BLaER1 treated with 17β-estradiol and CSF1 and Interleukin-3, amounts not matched to agents 10 nM and 100 nM (cell line): ENCODE measurements at regions not wholly inside any gene's neighbourhood (a gene's known extent, or its start where the extent isn't known, plus 50 kb on each side); places are given as distances from the start of the nearest gene placed in this dataset.

Experiments used
- H3K27ac ChIP-seq, 11 experiments: shearing (Covaris generic); formaldehyde crosslinking; 2 replicates each; pipeline ENCODE4 v1.8.1; 2022
- H3K27me3 ChIP-seq, 11 experiments: shearing (Covaris generic); formaldehyde crosslinking; 2 replicates each; pipeline ENCODE4 v1.8.1; 2022
- H3K36me3 ChIP-seq, 11 experiments: shearing (Covaris generic); formaldehyde crosslinking; 2 replicates each; pipeline ENCODE4 v1.8.1; 2022
- H3K4me1 ChIP-seq, 10 experiments: shearing (Covaris generic); formaldehyde crosslinking; 2 replicates each; pipeline ENCODE4 v1.8.1; 2022
- H3K4me2 ChIP-seq, 11 experiments: shearing (Covaris generic); formaldehyde crosslinking; 2 replicates each; pipeline ENCODE4 v1.8.1; 2022
- H3K4me3 ChIP-seq, 10 experiments: shearing (Covaris generic); formaldehyde crosslinking; 2 replicates each; pipeline ENCODE4 v1.8.1; 2022
- H3K9ac ChIP-seq, 11 experiments: shearing (Covaris generic); formaldehyde crosslinking; 2 replicates each; pipeline ENCODE4 v1.8.1; 2022
- H3K9me3 ChIP-seq, 11 experiments: shearing (Covaris generic); formaldehyde crosslinking; replicated peaks in 1 of 11; 2 replicates each; pipeline ENCODE4 v1.8.1; 2022
- H4K20me1 ChIP-seq, 11 experiments: shearing (Covaris generic); formaldehyde crosslinking; 2 replicates each; pipeline ENCODE4 v1.8.1; 2022
- Cebpa-rat ChIP-seq, 11 experiments: shearing (Covaris generic); IDR thresholded peaks; 2 replicates each; pipeline ENCODE4 v1.8.1; 2022

- peaks cover 16 to 86% (median 54%) of the 10 kb centered on the region in 11 experiments; a peak in 20 of 22 replicates for H4K20me1 ChIP-seq
- H3K27me3 ChIP-seq = no peaks in the 10 kb centered on the region
- H3K9me3 ChIP-seq = no peaks in the 10 kb centered on the region
- TF ChIP-seq Cebpa-rat (IDR thresholded peaks at IDR 0.05) = no peak
- peak overlapping the region; percentile 2 to 99 (median 44); a peak in 16 of 20 replicates for H3K4me3 ChIP-seq
- H3K9ac ChIP-seq = peak overlapping the region; percentile 49 to 99 (median 83); a peak in 20 of 22 replicates
- H3K4me1 ChIP-seq = peaks cover 96 to 100% (median 100%) of the 10 kb centered on the region in 10 experiments
- H3K27ac ChIP-seq = peak overlapping the region; percentile 20 to 99 (median 92); a peak in 21 of 22 replicates
- H3K4me2 ChIP-seq = peak overlapping the region; percentile 98 to 100 (median 99)
- H3K36me3 ChIP-seq = peaks cover 0 to 68% (median 35%) of the 10 kb centered on the region in 11 experiments; a peak in 13 of 22 replicates
These were observed 318.4 kb downstream of the SEC14L1 start for GRCh38 chr17:77459018-77459755.

GRCh38 chr17:77460514-77461046 is 319.8 kb downstream of the SEC14L1 start:
- H3K4me2 ChIP-seq = peak overlapping the region; percentile 98 to 100 (median 99)
- H4K20me1 ChIP-seq = peaks cover 11 to 81% (median 44%) of the 10 kb centered on the region in 11 experiments; a peak in 19 of 22 replicates
- TF ChIP-seq Cebpa-rat (IDR thresholded peaks at IDR 0.05) = no peak
- H3K27ac ChIP-seq = peak overlapping the region; percentile 83 to 99 (median 92)
- no peaks in the 10 kb centered on the region for H3K27me3 ChIP-seq
- H3K9ac ChIP-seq = peak overlapping the region; percentile 77 to 99 (median 83)
- no peaks in the 10 kb centered on the region for H3K9me3 ChIP-seq
- H3K4me3 ChIP-seq = peak overlapping the region; percentile 46 to 72 (median 58)
- peaks cover 0 to 55% (median 28%) of the 10 kb centered on the region in 11 experiments; a peak in 13 of 22 replicates for H3K36me3 ChIP-seq
- peaks cover 97 to 100% (median 98%) of the 10 kb centered on the region in 10 experiments for H3K4me1 ChIP-seq

GRCh38 chr17:77461277-77462057 is 320.7 kb downstream of the SEC14L1 start:
- Histone ChIP-seq H3K4me3 (peak overlapping the region in 9 of 10 experiments; percentile 3 to 72 (median 57); a peak in 14 of 20 replicates), H4K20me1 (peaks cover 8 to 80% (median 39%) of the 10 kb centered on the region in 11 experiments; a peak in 20 of 22 replicates), H3K9me3 (no peaks in the 10 kb centered on the region), H3K4me2 (peak overlapping the region; percentile 98 to 100 (median 99)), H3K36me3 (peaks cover 0 to 53% (median 24%) of the 10 kb centered on the region in 11 experiments; a peak in 13 of 22 replicates), H3K27ac (peak overlapping the region; percentile 83 to 99 (median 92)), H3K4me1 (peaks cover 96 to 100% (median 97%) of the 10 kb centered on the region in 10 experiments), H3K27me3 (no peaks in the 10 kb centered on the region), H3K9ac (peak overlapping the region; percentile 77 to 99 (median 83))
- no peak for TF ChIP-seq Cebpa-rat (IDR thresholded peaks at IDR 0.05)

GRCh38 chr17:77462090-77462489 is 321.3 kb downstream of the SEC14L1 start:
- peaks cover 0 to 53% (median 24%) of the 10 kb centered on the region in 11 experiments; a peak in 16 of 22 replicates for H3K36me3 ChIP-seq
- H3K9me3 ChIP-seq = no peaks in the 10 kb centered on the region
- no peak for TF ChIP-seq Cebpa-rat (IDR thresholded peaks at IDR 0.05)
- peak overlapping the region; percentile 83 to 99 (median 92) for H3K27ac ChIP-seq
- H3K27me3 ChIP-seq = no peaks in the 10 kb centered on the region
- H3K4me1 ChIP-seq = peaks cover 96 to 100% (median 97%) of the 10 kb centered on the region in 10 experiments
- H4K20me1 ChIP-seq = peaks cover 2 to 80% (median 33%) of the 10 kb centered on the region in 11 experiments; a peak in 20 of 22 replicates
- peak overlapping the region; percentile 77 to 99 (median 83) for H3K9ac ChIP-seq
- peak overlapping the region; percentile 98 to 100 (median 99) for H3K4me2 ChIP-seq
- H3K4me3 ChIP-seq = peak overlapping the region in 7 of 10 experiments; percentile 46 to 63 (median 57); a peak in 11 of 20 replicates

- peak overlapping the region in 8 of 10 experiments; percentile 10 to 63 (median 32); a peak in 8 of 20 replicates for H3K4me3 ChIP-seq
These were observed 322.1 kb downstream of the SEC14L1 start for GRCh38 chr17:77462553-77463497.

GRCh38 chr17:77464988-77465357 is 324.2 kb downstream of the SEC14L1 start:
- peak overlapping the region; percentile 28 to 99 (median 88); a peak in 21 of 22 replicates for H3K27ac ChIP-seq
- H3K9ac ChIP-seq = peak overlapping the region; percentile 44 to 86 (median 78); a peak in 20 of 22 replicates
- peak overlapping the region; percentile 15 to 61 (median 45); a peak in 13 of 20 replicates for H3K4me3 ChIP-seq
- H3K4me2 ChIP-seq = peak overlapping the region; percentile 98 to 100 (median 99)
- TF ChIP-seq Cebpa-rat (IDR thresholded peaks at IDR 0.05) = no peak
- H3K9me3 ChIP-seq = no peaks in the 10 kb centered on the region
- peaks cover 96 to 99% (median 97%) of the 10 kb centered on the region in 10 experiments for H3K4me1 ChIP-seq
- H3K36me3 ChIP-seq = peaks cover 10 to 60% (median 35%) of the 10 kb centered on the region in 11 experiments; a peak in 21 of 22 replicates
- H3K27me3 ChIP-seq = no peaks in the 10 kb centered on the region
- H4K20me1 ChIP-seq = peaks cover 14 to 83% (median 40%) of the 10 kb centered on the region in 11 experiments; a peak in 20 of 22 replicates

More at GRCh38 chr17:77462553-77463497, 322.1 kb downstream of the SEC14L1 start:
- Histone ChIP-seq H3K4me2 (peak overlapping the region; percentile 98 to 100 (median 99)), H3K9me3 (no peaks in the 10 kb centered on the region), H3K27me3 (no peaks in the 10 kb centered on the region), H3K27ac (peak overlapping the region; percentile 83 to 99 (median 92)), H3K4me1 (peaks cover 96 to 100% (median 97%) of the 10 kb centered on the region in 10 experiments), H3K36me3 (peaks cover 0 to 53% (median 26%) of the 10 kb centered on the region in 11 experiments; a peak in 16 of 22 replicates), H3K9ac (peak overlapping the region; percentile 77 to 99 (median 83)), H4K20me1 (peaks cover 0 to 80% (median 25%) of the 10 kb centered on the region in 11 experiments; a peak in 18 of 22 replicates)
- TF ChIP-seq Cebpa-rat (IDR thresholded peaks at IDR 0.05) = no peak

- Histone ChIP-seq H4K20me1 (peaks cover 19 to 83% (median 45%) of the 10 kb centered on the region in 11 experiments; a peak in 20 of 22 replicates), H3K4me3 (peak overlapping the region; percentile 24 to 61 (median 45); a peak in 18 of 20 replicates), H3K9ac (peak overlapping the region; percentile 70 to 86 (median 78)), H3K27ac (peak overlapping the region; percentile 80 to 99 (median 88)), H3K4me1 (peaks cover 96 to 99% (median 97%) of the 10 kb centered on the region in 10 experiments), H3K4me2 (peak overlapping the region; percentile 98 to 100 (median 99)), H3K27me3 (no peaks in the 10 kb centered on the region), H3K36me3 (peaks cover 13 to 66% (median 40%) of the 10 kb centered on the region in 11 experiments; a peak in 21 of 22 replicates), H3K9me3 (no peaks in the 10 kb centered on the region)
- peak in 1 of 11 experiments; percentile 7; a peak in 1 of 22 replicates for TF ChIP-seq Cebpa-rat (IDR thresholded peaks at IDR 0.05)
These were observed 324.7 kb downstream of the SEC14L1 start for GRCh38 chr17:77465358-77466041.
